Thoracic aorta (tissue), 2 donors: ENCODE measurements at regions not wholly inside any gene's neighbourhood (a gene's known extent, or its start where the extent isn't known, plus 50 kb on each side); places are given as distances from the start of the nearest gene placed in this dataset.
"Not testable (repeated sequence)": the region's sequence is repeated elsewhere in the genome, so short reads cannot be mapped to it uniquely, and the experiment has no call there.

Source experiments
- ATAC-seq: fragments of 150-250 bp; one replicate; pipeline ENCODE4 v1.8.0; 2017; ENCODE audit warnings: low read depth; ENCODE audit not compliant: insufficient number of reproducible peaks, low FRiP score
- DNase-seq: peaks from one replicate; pipeline ENCODE4 v3.0.0-alpha.2; 2020; ENCODE audit warnings: low spot score
- H3K27ac ChIP-seq, 2 donors: fragments of 200-600 bp; sonication (generic); 1 replicate in 1 of 2; 2 replicates in 1 of 2; pipeline ENCODE4 v1.5.1; 2016; ENCODE audit warnings: mild to moderate bottlenecking in 2 of 2, moderate library complexity in 2 of 2
- H3K27me3 ChIP-seq: fragments of 200-600 bp; sonication (generic); replicated peaks from 2 replicates; pipeline ENCODE4 v1.6.0; 2016; ENCODE audit warnings: mild to moderate bottlenecking; ENCODE audit not compliant: insufficient read depth
- H3K36me3 ChIP-seq: fragments of 200-600 bp; sonication (generic); one replicate; pipeline ENCODE4 v1.5.1; 2016
- H3K4me1 ChIP-seq, 2 donors: fragments of 200-600 bp; sonication (generic); 1 replicate in 1 of 2; 2 replicates in 1 of 2; pipeline versions ENCODE4 v1.5.1 to v1.6.0; 2016; ENCODE audit warnings: low read depth in 2 of 2, mild to moderate bottlenecking in 1 of 2; ENCODE audit not compliant: control insufficient read depth in 1 of 2
- H3K4me3 ChIP-seq: fragments of 200-600 bp; sonication (generic); 2 replicates; pipeline ENCODE4 v1.5.1; 2016; ENCODE audit warnings: mild to moderate bottlenecking
- H3K9me3 ChIP-seq: fragments of 200-600 bp; sonication (generic); 2 replicates; pipeline ENCODE4 v1.5.1; 2016

- DNase-seq, ATAC-seq, H3K27me3 ChIP-seq, H3K36me3 ChIP-seq, H3K27ac ChIP-seq, H3K4me3 ChIP-seq, H3K9me3 ChIP-seq, H3K4me1 ChIP-seq: not testable (repeated sequence)
Observed at GRCh38 chr1:149711651-149712050, 70.8 kb upstream of the FCGR1A start.

GRCh38 chr1:149712154-149712927 is 70.2 kb upstream of the FCGR1A start:
- not testable (repeated sequence) for H3K4me1 ChIP-seq, H3K9me3 ChIP-seq, H3K27ac ChIP-seq, H3K4me3 ChIP-seq, H3K36me3 ChIP-seq, H3K27me3 ChIP-seq, ATAC-seq
- peak; percentile 2 for DNase-seq

- H3K4me1 ChIP-seq: not testable (repeated sequence)
Observed at GRCh38 chr1:149713513-149713912, 69.0 kb upstream of the FCGR1A start.

GRCh38 chr1:149713952-149714351 is 68.5 kb upstream of the FCGR1A start:
- DNase-seq, H3K4me3 ChIP-seq, H3K27ac ChIP-seq, H3K36me3 ChIP-seq, H3K4me1 ChIP-seq, H3K9me3 ChIP-seq, ATAC-seq, H3K27me3 ChIP-seq: not testable (repeated sequence)

More at GRCh38 chr1:149713513-149713912, 69.0 kb upstream of the FCGR1A start:
- not testable (repeated sequence) for H3K36me3 ChIP-seq, DNase-seq, ATAC-seq, H3K4me3 ChIP-seq, H3K27me3 ChIP-seq, H3K9me3 ChIP-seq, H3K27ac ChIP-seq

- not testable (repeated sequence) for H3K36me3 ChIP-seq, ATAC-seq, H3K4me1 ChIP-seq, DNase-seq, H3K27me3 ChIP-seq, H3K27ac ChIP-seq, H3K9me3 ChIP-seq, H3K4me3 ChIP-seq
Observed at GRCh38 chr1:149724618-149725302, 57.7 kb upstream of the FCGR1A start.

GRCh38 chr1:149726688-149727087 is 55.8 kb upstream of the FCGR1A start:
- DNase-seq, ATAC-seq, H3K27me3 ChIP-seq, H3K4me1 ChIP-seq, H3K27ac ChIP-seq, H3K36me3 ChIP-seq, H3K4me3 ChIP-seq, H3K9me3 ChIP-seq: not testable (repeated sequence)

GRCh38 chr1:149728598-149728997 is 53.9 kb upstream of the FCGR1A start:
- not testable (repeated sequence) for H3K27ac ChIP-seq, H3K4me1 ChIP-seq, H3K4me3 ChIP-seq, H3K36me3 ChIP-seq, DNase-seq, H3K9me3 ChIP-seq, H3K27me3 ChIP-seq
- ATAC-seq: peak; percentile 36
